ENCODE measurements at regions not wholly inside any gene's neighbourhood (a gene's known extent, or its start where the extent isn't known, plus 50 kb on each side); places are given as distances from the start of the nearest gene placed in this dataset.

- DNase-seq = peak in 2 of 3 donors; percentile 21 to 51
These were observed 60.9 kb upstream of the CCBE1 start for GRCh38 chr18:59758106-59758505.

GRCh38 chr18:59752666-59753065 lies 55.4 kb upstream of the CCBE1 start:
- no peak for DNase-seq

GRCh38 chr18:59751186-59751585 lies 54.0 kb upstream of the CCBE1 start:
- no peak for DNase-seq

- peak in 1 of 3 donors; percentile 85 for DNase-seq
These were observed 51.6 kb upstream of the CCBE1 start for GRCh38 chr18:59748628-59749360.
